Activated CD4-positive, alpha-beta T cell treated with anti-CD3 and anti-CD28 coated beads, Interleukin-2, Interleukin-4, amounts not matched to agents 100 ng/mL and 50 ng/mL, durations not matched to agents 16 hours and 8 hours (primary cell): ENCODE measurements at regions not wholly inside any gene's neighbourhood (a gene's known extent, or its start where the extent isn't known, plus 50 kb on each side); places are given as distances from the start of the nearest gene placed in this dataset.
A peak's percentile ranks its signal among the peaks of the same experiment; 100 is the strongest.

Experiments
- DNase-seq: peaks from one replicate; pipeline ENCODE4 v3.0.0-alpha.2; 2020; ENCODE audit warnings: low spot score

DNA sequence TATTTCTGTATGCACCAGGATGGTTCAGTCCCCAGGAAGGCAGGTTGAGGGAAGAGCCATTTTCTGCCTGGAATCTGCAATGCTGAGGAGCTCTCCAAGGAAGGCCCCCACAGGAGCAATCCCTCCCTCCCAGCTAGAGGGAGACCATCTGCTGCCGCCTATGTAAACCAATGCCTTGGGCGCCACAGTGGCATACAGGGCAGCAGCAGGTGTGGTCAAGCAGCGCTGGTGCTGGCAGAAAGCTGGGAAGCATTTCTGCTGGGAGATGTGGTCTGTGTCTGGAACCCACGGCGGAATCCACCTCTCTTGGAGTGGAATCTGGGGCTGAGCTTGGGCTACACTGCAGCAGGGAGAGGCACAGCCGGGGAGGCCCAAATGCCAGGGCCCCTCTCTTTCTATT lies 283.3 kb downstream of the RRAGC start:
- DNase-seq: no peak

DNA sequence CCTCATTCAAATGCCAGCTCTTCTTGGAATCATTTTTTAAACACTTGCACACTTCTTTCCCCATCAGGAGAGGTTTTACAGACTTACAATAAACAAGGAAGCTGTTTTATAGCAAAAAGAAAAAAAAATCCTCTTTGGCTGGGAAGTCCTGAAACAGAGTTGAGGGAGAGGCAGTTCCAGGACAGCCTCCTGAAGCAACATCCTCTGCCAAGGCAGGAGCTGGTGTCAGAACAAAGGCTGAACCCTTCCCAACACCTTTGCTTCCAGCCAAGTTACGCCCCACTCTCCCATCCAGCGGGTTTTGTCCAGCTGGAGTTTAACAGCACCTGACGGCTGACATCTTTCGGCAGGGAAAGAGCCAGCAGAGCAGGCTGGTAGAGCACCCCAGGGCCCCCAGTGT lies 287.8 kb downstream of the RRAGC start:
- no peak for DNase-seq

DNA sequence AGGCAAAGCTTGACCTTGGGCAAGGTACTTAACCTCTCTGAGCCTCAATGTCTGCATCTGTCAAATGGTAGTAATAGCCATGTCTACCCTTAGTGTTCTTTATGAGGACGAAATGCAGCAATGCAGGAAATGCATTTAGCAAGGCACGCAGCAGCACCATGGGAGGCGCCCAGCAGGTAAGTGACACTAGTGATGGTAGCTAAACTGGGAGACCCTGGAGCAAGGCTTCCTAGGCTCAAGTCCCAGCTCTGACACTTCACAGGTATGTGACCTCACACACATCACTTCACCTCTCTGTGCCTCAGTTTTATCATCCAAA lies 289.0 kb downstream of the RRAGC start:
- DNase-seq: no peak

DNA sequence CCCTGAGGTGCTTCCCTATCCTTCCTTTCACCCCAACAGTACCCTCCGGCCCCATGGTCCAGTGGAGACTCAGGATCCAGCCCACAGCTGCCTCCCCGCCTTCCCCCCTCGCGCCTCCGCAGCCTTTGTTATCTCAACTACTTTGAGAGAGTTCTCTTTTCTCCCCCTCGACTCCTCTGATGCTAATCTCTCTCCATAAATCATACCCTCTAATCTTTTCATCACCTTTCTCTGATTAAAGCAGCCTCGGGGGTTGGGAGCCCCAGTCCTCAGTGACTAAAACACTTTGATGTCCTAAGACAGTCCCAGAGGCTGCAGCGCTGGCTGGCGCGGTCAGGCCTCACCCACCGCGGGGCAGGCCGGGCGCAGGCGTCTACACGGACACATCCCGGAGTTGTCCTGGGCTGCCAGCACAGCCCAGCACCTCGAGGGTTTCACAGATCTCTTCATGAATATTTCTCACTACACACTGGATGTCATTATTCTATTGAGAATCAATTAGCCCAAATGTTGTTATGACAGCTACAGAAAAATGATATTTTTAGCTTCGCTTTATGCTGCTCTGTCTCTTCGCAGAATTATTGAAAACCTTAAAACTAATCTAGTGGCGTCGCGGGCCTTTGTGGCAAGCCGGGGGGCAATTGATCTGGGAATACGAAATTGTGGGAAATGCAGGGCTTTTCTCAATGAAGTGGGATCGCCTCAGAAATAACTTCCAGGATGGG lies 289.5 kb downstream of the RRAGC start:
- no peak for DNase-seq

DNA sequence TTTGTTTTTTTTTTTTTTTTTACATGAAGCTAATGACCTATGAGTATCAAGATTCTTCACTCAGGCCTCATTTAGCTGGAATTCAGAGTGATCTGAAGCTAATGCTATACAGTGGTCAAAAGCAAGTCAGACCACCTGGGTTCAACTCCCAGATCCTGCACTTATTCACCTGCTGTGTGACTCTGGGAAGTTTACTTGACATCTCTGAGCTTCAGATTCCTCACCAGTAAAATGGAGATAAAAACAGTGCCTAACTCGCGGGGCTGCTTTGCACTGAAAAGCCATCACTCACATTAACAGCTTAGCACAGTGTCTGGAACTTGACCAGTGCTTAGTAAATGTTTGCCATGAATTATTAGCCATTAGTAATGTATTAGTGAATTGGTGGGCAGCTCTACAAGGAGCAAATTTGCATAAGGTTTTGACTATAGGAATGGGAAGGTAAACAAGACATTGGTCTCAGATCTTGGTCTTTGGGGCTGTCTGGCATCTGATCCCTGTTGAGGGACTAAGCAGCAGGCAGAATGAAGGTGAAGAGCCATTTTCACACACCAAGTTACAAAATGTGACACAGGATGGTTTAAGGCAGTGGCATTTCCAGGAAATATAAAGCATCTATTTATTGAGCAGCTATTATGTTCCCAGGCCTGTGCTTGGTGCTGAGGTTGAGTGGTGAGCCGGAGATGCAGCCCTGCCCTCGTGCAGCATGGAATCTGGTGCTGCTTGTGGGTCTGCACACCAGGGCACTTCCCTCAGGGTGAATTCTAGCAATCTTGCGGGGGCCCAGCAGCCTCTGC lies 291.3 kb downstream of the RRAGC start:
- DNase-seq: no peak

DNA sequence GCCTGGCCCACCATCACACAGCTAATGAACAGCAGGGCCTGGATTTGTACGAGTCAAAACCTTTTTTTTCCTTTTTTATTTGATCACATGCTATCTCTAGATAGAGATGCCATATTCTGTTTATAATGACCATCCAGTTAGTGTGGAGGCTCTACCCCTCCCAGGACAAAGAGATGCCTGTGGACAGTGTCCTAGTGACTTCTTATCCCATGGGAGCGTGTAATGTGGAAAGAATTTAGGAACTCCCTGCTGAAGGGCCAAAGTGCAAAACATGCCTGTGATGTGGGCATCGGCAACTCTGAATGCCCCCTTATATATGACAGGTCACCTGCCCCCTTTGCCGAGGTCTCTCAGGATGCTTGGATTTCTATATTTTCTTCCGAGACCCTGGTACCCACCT lies 292.2 kb downstream of the RRAGC start:
- DNase-seq: no peak

DNA sequence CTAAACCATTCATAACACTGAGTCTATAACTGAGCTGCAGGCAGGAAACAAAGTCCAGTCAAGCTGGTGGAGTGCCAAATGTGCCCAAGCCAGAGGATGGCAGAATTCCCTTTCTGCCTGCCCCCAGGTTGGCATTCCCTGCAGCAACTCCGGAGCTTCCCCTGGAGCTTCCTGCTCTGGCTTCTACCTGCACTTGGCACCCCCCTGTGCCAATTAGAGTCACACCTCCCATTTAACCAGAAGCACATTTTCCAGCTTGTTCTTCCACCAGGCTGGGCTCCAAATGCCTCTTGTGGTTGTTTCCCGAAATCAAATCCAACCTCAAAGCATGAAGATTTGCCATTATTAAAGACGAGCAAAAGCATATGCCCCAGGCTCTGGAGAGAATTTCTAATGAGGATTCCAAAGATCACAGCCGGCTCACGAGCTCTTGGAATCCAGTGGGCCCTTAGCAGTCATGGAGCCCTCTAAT lies 294.5 kb downstream of the RRAGC start:
- no peak for DNase-seq

DNA sequence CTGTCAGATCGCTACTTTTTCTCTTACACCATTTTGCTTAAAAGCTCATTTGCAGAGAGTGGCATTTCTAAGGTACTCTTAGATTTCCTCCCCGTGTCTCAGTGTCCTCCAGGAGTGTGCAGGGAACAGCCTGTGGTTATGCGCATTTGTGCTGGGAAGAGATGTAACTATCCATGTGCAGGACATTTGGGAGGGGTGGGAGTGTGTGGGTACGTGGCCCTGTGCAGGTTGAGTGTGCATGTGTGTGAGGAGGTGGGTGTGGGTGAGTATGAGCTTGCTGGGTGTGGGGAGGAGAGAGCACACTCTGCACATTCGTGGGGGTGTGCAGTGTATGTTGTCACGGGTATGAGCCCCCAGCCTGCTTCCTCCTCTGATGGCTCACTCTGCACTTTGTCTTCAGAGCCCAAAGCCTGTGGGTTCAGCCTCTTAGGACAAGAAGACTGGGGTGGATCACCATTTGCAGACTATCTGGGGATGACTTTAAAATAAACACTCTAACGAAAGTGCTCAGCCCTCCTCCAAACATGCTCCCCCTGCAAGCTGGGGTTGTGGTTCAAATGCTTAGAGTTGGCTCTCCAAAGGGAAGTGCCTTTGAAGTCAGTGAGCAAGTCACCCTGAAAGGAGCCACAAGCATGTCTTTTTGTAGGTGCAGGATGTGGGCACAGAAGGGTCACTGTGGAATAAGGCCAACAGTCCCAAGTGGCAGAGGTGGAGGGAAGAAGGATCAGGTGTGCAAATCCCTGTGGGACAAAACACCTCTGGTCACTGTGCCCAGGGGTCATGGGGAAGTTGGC lies 295.4 kb downstream of the RRAGC start:
- DNase-seq: no peak

DNA sequence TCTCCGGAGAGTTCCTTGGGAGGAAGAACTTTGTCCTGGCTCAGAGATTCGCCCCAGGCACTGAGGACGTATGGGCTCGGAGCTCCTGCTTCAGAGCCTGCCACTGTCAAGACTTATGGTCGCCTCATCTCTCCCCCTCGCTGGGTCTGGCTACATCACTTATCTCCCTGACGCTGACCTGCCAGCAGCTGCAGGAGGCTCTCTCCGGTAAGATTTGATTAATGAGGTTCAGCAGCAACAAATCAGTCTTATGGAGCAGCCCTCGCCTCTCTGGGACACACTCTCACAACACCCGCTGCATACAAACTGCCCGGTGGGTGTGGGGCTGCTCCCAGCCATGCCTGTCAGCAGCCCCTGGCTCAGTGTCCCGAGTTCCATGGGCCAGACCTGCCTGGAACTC lies 297.8 kb downstream of the RRAGC start:
- no peak for DNase-seq

DNA sequence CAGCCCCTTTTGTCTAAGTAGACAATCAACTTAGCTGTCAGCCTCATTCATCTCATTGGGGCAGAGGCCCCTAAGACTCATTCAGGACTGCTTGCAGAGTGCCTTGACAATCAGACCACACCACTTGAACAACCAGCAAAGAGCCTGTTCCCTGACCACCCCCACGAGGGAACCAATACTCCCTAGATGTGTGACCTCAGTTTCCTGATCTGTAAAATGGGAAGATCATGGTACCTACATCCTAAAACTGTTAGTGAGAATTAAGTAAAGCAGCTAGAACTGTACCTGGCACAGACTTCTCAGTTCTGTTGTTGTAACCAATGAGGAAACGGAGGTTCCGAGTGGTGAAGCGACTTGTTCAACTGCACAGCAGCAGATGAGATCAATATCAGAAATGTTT lies 298.5 kb downstream of the RRAGC start:
- DNase-seq: no peak

DNA sequence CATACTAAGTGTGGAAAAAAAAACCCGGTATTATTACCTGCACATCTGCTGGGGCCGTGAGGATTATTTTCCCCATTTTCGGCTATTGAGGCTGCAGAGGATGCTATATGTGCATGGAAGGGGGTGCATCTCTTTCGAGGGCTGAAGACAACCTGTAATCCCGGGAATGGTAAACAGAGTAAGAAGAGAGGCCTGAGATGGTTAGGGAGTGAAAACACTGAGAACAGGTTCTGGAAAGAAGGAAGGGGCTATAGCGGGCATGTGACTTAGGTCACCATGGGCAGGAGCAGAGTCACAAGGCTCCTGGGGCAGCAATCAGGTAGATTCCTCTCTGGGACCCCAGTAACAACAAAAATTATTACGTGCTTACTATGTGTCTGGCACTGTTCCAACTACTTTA lies 299.1 kb downstream of the RRAGC start:
- no peak for DNase-seq

DNA sequence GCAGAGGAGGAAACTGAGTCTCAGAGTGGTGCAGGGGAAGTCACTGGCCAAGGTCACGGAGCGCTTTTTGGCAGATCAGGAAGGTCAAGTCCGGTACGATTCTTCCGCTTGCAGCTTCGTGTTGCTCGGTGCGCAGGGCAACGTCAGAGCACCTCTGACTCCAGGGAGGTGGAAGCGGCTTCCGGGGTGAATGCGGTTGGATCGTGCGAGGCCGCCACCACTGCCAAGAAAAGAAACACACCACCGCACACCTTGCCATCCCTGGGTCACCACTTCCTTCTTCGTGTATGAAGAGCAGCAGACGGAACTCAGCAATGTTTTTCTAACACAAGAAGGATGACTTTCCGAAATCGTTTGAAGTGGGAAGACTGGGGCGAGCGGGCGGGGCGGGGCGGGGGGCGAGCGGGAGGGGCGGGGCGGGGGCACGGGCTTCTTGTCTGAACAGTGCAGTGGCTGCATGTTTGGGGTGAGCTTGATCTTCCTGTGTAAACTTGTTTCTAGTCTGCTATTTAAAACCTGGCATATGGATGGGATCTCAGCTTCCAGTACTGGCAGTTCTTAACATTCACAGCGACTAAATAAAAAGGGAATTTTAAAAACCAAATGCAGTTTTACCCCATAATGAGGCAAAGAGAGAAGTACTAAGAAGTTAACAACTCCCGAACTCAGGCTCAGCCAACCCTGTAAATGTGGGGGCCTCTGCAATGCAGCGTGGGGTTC lies 300.0 kb downstream of the RRAGC start:
- DNase-seq: peak; percentile 82

DNA sequence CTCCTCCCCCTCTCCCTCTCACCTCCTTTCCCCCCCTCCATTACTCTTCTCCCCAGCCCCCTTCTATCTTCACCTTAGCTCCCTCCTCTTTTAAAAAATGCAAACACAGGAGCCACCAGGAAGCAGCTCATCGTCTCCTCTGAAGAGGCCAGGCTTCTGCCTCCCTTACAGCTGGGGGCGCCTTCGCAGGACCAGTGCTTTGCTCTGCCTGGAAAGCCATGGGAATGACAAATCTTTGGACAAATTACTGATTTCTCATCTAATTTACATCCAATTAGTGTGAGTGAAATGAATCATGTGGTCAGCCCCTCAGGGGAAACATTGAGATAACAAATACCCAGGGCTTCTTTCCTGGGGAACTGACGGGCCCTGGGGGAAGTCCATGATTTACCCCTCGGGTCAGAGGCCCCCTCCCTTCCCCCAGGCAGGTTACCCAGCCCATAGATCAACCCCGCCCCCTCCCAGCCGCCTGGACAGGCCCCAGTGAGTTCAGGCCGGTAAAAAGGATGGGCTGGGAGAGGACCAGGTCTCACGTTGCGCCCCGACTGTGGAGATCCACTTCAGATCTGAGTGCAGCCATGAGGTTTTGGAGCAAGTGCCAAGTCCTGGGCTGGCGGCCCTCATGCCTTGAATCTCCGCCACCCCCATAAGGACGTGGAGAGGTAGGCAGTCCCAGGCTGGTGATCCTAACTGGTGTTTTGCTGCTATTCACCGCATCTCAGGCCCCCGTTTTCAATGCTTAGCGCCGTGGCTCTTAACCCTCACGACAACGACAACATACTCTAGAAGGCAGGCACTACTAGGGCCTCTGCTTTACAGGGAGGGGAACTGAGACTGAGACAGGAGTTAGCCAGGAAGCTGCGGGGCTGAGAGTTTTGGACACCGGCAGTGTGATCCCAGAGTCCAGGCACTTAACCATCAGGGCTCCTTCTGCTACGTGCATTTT lies 300.8 kb downstream of the RRAGC start:
- DNase-seq: no peak

DNA sequence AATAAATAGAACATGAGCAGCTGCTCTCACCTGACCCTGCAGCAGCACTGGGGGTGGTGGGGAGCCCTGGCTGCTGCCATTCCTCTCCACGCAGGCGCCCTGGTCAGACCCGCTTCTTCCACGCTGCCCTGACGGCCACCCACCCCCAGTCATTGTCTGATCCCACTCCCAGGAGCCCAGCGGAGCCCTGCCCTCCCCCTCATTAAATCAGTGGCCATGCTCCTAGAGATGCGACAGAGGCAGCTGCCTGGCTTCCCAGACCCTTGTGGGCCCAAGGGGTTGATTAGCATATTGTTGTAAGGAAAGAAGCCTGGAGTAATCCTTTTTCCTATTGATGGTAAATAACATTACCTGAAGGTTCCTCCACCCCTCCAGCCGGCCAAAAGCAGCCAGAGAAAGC lies 301.5 kb downstream of the RRAGC start:
- DNase-seq: no peak

DNA sequence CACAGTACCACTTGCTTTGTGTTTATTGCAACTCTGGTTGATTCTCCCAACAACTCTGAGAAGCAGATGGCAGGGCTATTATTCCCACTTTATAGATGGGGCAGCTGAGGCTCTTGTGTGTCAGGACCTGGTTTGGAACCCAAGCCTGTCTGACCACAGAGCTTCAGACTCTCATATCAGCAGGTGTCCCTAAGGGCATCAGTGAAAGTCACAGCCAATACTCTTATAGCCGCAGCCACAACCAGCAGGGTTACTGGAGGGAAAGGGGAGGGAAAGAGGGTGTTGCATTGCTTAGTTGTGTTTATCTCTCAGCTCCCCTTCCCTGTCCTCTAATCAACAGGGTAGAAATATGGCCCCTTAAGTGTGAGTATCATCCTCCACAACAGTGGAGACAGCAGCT lies 304.0 kb downstream of the RRAGC start:
- no peak for DNase-seq

DNA sequence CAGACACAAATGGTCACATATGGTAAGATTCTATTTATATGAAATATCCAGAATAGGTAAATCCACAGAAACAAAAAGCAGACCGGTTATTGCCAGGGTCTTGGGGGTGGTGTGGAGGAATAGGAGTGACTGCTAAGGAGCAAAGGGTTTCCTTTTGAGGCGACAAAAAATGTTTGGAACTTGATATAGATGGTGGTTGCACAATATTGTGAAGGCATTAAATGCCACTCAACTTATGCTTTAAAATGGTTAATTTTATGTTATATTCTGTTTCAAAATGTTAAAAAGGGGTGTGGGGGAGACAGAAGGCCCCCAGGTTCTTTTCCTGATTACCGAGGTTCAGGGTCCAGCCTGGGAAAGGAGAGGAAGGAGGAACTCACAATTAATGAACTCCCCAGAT lies 304.4 kb downstream of the RRAGC start:
- DNase-seq: no peak

DNA sequence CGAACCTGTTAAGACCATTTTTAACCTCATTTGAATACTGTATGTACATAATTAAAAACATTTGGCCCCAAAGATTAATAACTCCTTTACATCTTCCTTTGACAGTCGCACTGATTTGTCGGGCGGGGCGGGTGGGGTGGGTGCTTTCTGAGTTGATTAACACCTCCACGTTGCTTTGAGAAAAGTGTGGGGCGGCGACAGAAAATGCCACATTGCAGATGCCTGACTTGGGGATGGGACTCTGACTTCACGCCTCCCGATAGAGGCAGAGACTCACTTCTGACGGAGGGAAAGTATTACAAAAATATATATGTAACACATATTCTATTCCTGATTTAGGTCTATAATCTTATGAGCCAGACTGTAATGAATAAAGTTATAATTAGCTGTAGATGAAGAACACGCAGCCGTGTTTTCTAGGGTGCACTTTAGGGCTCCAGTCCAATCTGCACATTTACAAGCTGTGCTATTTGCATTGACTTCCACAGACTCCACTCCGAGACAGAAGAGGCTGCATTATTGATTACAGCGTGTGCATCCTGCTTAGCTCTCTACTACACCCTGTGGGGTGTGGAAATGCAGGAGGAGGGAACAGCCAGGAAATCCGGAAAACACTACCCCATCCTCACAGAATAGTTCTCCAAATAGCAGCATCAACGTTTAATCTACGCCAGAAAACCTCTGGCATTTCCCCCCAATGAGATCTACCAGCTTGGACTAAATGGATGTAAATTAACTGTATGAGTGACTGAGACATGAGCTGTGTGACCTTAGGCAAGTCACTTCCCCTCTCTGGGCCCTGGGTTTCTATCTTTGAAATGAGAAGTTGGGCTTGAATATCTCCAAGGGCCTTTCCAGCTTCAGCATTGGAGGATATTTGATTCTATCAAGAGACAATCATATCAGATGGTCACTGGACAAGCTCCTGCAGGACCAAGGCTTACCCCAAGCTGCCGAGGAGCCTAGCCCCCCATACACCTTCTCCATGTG lies 308.0 kb downstream of the RRAGC start:
- DNase-seq: no peak

DNA sequence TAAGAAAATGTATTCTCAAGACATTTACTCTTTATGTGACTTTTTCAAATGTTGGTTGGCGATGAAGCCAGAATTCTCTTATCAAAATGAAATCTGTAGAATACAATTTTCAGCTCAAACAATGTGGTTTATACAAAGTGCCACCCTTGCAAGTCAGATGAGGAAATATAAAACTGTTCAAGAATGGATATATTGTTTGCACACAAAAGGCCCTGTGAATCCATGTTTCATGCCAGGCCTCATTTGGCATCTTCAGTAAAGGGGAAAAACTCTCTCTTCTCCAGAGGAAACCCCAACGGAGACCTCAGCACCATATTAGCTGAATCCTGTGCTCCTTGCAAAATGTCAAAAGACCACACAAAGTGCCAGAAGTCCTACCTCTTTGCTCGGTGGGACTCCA lies 310.4 kb downstream of the RRAGC start:
- no peak for DNase-seq

DNA sequence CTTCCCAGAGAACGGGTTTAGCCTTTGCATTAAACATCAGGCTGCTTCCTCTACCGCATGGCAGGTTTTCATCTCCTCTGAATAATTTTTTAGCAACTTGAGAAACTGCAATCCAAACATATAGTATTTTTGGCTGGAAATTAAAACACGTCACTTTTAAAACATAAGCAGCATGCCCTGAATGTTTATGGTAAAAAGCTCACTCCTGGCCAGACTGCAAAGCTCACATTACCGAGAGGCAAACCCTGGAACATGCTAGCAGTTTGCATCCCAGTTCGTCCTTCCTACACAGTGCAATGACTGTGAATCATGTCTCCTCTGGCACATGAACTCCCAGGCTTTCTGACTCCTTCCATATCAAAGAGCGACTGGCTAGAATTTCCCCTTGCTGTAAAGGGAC lies 312.3 kb downstream of the RRAGC start:
- DNase-seq: no peak

DNA sequence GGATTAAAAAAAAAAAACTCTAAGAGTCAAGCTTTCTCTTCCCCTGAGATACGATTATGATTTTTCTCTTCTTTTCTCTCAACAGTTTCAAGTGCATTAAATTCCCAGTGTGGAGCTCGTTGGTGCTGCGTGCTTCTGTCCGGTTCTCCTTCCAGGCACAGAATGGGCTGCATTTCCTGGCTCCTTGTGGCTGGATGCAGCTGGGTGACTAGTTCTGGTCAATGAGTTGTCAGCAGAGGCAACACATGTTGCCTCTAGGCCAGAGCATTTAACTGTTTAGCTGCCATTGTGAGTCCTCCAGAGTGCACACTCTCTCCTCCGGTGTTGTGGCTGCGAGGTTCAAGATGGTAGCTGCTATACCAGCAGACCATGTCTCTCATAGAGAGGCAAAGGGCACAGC lies 312.9 kb downstream of the RRAGC start:
- no peak for DNase-seq
